GF-D8 (cell line): ENCODE measurements at regions not wholly inside any gene's neighbourhood (a gene's known extent, or its start where the extent isn't known, plus 50 kb on each side); places are given as distances from the start of the nearest gene placed in this dataset.

ENCODE experiments used
- DNase-seq: peaks from one replicate; lab custom pipeline; 2025; lab: John Stamatoyannopoulos, UW

DNA sequence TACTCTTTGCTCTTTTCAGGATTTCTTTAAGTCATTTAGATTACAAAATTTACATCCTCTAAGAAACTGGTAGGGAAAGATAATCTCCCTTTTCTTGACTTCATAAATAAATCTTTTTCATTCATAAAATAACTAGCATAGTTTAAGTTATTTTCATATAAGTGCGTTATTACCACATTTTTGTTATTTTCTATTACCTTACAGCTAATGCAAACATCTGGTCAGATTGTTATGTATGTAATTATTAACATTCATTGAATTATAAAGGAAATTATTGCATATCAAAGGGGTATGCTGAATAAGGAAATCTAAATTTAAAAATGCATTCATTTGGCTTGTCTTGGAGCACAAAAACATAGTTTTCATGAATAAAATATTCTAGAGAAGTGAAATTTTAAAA, 55.3 kb upstream of the SLITRK1 start:
- no peak for DNase-seq

DNA sequence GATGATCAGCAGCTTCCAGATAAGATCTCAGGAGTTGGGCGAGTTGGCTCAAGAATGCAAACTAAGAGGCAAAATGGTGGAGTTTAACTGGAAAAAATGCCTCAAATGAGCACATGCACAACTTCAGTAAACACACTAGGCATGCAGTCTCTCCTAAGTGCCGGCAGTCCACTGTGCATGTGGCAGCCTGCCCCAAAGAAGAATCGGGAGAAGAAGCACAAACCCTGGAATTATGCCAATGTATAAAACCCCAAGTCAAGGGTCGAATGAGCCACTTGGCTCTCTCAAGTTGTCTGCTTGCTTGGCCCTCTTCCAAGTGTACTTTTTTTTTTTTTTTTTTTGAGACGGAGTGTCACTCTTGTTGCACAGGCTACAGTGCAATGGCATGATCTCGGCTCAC, 53.3 kb upstream of the SLITRK1 start:
- DNase-seq = no peak
